CD14-positive monocyte (primary cell): ENCODE measurements at regions not wholly inside any gene's neighbourhood (a gene's known extent, or its start where the extent isn't known, plus 50 kb on each side); places are given as distances from the start of the nearest gene placed in this dataset.
A peak's percentile ranks its signal among the peaks of the same experiment; 100 is the strongest.

Source experiments
- DNase-seq, 3 donors: peaks; one replicate each; pipeline ENCODE4 v3.0.0-alpha.2; 2011 to 2022
- H2AFZ ChIP-seq: 2 replicates; pipeline ENCODE4 v1.6.0; 2012; ENCODE audit warnings: mild to moderate bottlenecking, low read depth, low read length, inconsistent platforms; ENCODE audit not compliant: insufficient read depth, poor library complexity, severe bottlenecking
- H3K27ac ChIP-seq, 2 donors: 1 replicate in 1 of 2; 2 replicates in 1 of 2; pipeline ENCODE4 v1.5.1; 2012 to 2013; ENCODE audit warnings: low read length in 2 of 2, control low read depth in 1 of 2, inconsistent platforms in 1 of 2, low read depth in 1 of 2, mild to moderate bottlenecking in 1 of 2
- H3K27me3 ChIP-seq, 2 donors: one replicate each; pipeline versions ENCODE4 v1.6.0 to v1.6.1; 2011 to 2013; ENCODE audit warnings: low read length in 2 of 2; ENCODE audit not compliant: control insufficient read depth in 2 of 2, insufficient read depth in 2 of 2
- H3K36me3 ChIP-seq, 2 donors: replicated peaks in 1 of 2; 1 replicate in 1 of 2; 2 replicates in 1 of 2; pipeline versions ENCODE4 v1.5.1 to v1.6.1; 2012 to 2013; ENCODE audit warnings: low read length in 2 of 2, control low read depth in 1 of 2, inconsistent platforms in 1 of 2, mild to moderate bottlenecking in 1 of 2; ENCODE audit not compliant: insufficient read depth in 2 of 2, control insufficient read depth in 1 of 2
- H3K4me1 ChIP-seq, 2 donors: 1 replicate in 1 of 2; 2 replicates in 1 of 2; pipeline versions ENCODE4 v1.5.1 to v1.6.1; 2012 to 2013; ENCODE audit warnings: low read length in 2 of 2, control low read depth in 1 of 2, inconsistent platforms in 1 of 2, mild to moderate bottlenecking in 1 of 2, moderate library complexity in 1 of 2; ENCODE audit not compliant: insufficient read depth in 2 of 2, control insufficient read depth in 1 of 2
- H3K4me2 ChIP-seq: replicated peaks from 2 replicates; pipeline ENCODE3; 2012; ENCODE audit warnings: low read length, moderate library complexity, mild to moderate bottlenecking; ENCODE audit not compliant: poor library complexity, severe bottlenecking; ENCODE audit errors: extremely low read depth
- H3K4me3 ChIP-seq, 3 experiments: fragments of 200-600 bp in 1 of 3; sonication (generic) in 1 of 3; replicated peaks in 1 of 3; 1 replicate in 2 of 3; 2 replicates in 1 of 3; pipeline ENCODE4 v1.5.1; 2011 to 2013; ENCODE audit warnings: low read length in 3 of 3, mild to moderate bottlenecking in 3 of 3, control low read depth in 2 of 3, low read depth in 2 of 3, inconsistent platforms in 1 of 3, moderate library complexity in 1 of 3
- H3K79me2 ChIP-seq: 2 replicates; pipeline ENCODE4 v1.6.0; 2012; ENCODE audit warnings: mild to moderate bottlenecking, control low read depth, inconsistent platforms, low read length, moderate library complexity; ENCODE audit not compliant: insufficient read depth
- H3K9ac ChIP-seq: 2 replicates; pipeline ENCODE4 v1.6.0; 2017; ENCODE audit warnings: low read length, mild to moderate bottlenecking; ENCODE audit not compliant: insufficient read depth, poor library complexity, severe bottlenecking
- H3K9me3 ChIP-seq, 2 donors: replicated peaks in 1 of 2; 1 replicate in 1 of 2; 2 replicates in 1 of 2; pipeline versions ENCODE4 v1.5.1 to v1.6.1; 2012 to 2013; ENCODE audit warnings: low read length in 2 of 2, control low read depth in 1 of 2; ENCODE audit not compliant: control insufficient read depth in 1 of 2, insufficient read depth in 1 of 2
- H4K20me1 ChIP-seq: 2 replicates; pipeline ENCODE4 v1.6.0; 2012; ENCODE audit warnings: mild to moderate bottlenecking, low read length, control low read depth, moderate library complexity; ENCODE audit not compliant: insufficient read depth
- H3K27ac Mint-ChIP-seq, 7 donors: one replicate each; pipeline ENCODE4 v1.8.0; 2020; ENCODE audit warnings: mild to moderate bottlenecking in 7 of 7, mixed read lengths in 7 of 7, moderate library complexity in 6 of 7, inconsistent platforms in 2 of 7
- H3K27me3 Mint-ChIP-seq, 3 donors: one replicate each; pipeline ENCODE4 v1.8.0; 2021 to 2022; ENCODE audit warnings: low read depth in 3 of 3, mild to moderate bottlenecking in 3 of 3, mixed read lengths in 3 of 3, moderate library complexity in 3 of 3, inconsistent platforms in 1 of 3
- H3K36me3 Mint-ChIP-seq, 2 donors: one replicate each; pipeline ENCODE4 v1.8.0; 2020; ENCODE audit warnings: mixed read lengths in 2 of 2, inconsistent platforms in 1 of 2, mild to moderate bottlenecking in 1 of 2
- H3K4me1 Mint-ChIP-seq: one replicate; pipeline ENCODE4 v1.8.0; 2020; ENCODE audit warnings: mild to moderate bottlenecking, mixed read lengths
- H3K4me3 Mint-ChIP-seq, 2 donors: one replicate each; pipeline ENCODE4 v1.8.0; 2020; ENCODE audit warnings: mild to moderate bottlenecking in 2 of 2, mixed read lengths in 2 of 2, moderate library complexity in 1 of 2
- H3K9me3 Mint-ChIP-seq, 7 donors: one replicate each; pipeline ENCODE4 v1.8.0; 2020 to 2022; ENCODE audit warnings: mixed read lengths in 7 of 7, mild to moderate bottlenecking in 6 of 7, moderate library complexity in 6 of 7, inconsistent platforms in 2 of 7
- CTCF ChIP-seq: fragments of 200-600 bp; IDR thresholded peaks from one replicate; pipeline ENCODE4 v1.8.0; 2022; ENCODE audit warnings: antibody characterized with exemption, mild to moderate bottlenecking
- WGBS: methylation state at CpG from one replicate; pipeline ENCODE4 v1.1.5; 2013; ENCODE audit warnings: missing lambda C conversion rate; ENCODE audit not compliant: insufficient coverage; 5-methylcytosine and 5-hydroxymethylcytosine counted together
- intact Hi-C, 2 donors: fragments of 100-400 bp; cut with micrococcal nuclease; formaldehyde crosslinking; loops; one replicate each; pipeline versions ENCODE4 v1.15.0 to v1.15.1; 2023

- Histone ChIP-seq H3K36me3 (no peaks in the 10 kb centered on the region), H3K9ac (no peak overlapping the region), H3K4me2 (no peak overlapping the region), H3K4me1 (peaks cover 40 to 54% of the 10 kb centered on the region in 2 donors), H4K20me1 (no peaks in the 10 kb centered on the region), H3K79me2 (no peaks in the 10 kb centered on the region), H3K27ac (peak overlapping the region; percentile 26 to 66), H3K9me3 (no peaks in the 10 kb centered on the region), H3K4me3 (no peak overlapping the region), H3K27me3 (no peaks in the 10 kb centered on the region), H2AFZ (no peak overlapping the region)
- H3K27me3 Mint-ChIP-seq: peaks cover 0 to 1% (median 0%) of the 10 kb centered on the region in 3 donors
- H3K4me3 Mint-ChIP-seq: no peak overlapping the region
- peaks cover 3% of the 10 kb centered on the region in 2 donors for H3K36me3 Mint-ChIP-seq
- peak; percentile 87 to 97 (median 90) for DNase-seq
- peak overlapping the region; percentile 42 to 93 (median 83) for H3K27ac Mint-ChIP-seq
- intact Hi-C loops: loop anchor here in 1 of 2 donors (2.0 kb wide), 1 partner anchor 49 kb away; no protein-coding TSS in a partner anchor
- H3K4me1 Mint-ChIP-seq: peaks cover 58% of the 10 kb centered on the region
- peaks cover 0 to 2% (median 0%) of the 10 kb centered on the region in 7 donors for H3K9me3 Mint-ChIP-seq
- 100% methylated on average over 1 of the region's 2 CpGs for WGBS
- no peak for TF ChIP-seq CTCF
Observed at GRCh38 chr6:37099442-37099841, 70.5 kb upstream of the PIM1 start.

GRCh38 chr6:37100745-37101144, 69.2 kb upstream of the PIM1 start:
- Mint-ChIP-seq H3K4me1 (peaks cover 60% of the 10 kb centered on the region), H3K36me3 (peaks cover 3% of the 10 kb centered on the region in 2 donors), H3K4me3 (no peak overlapping the region), H3K27ac (peak overlapping the region; percentile 53 to 97 (median 81)), H3K27me3 (peaks cover 0 to 1% (median 0%) of the 10 kb centered on the region in 3 donors), H3K9me3 (peaks cover 0 to 2% (median 0%) of the 10 kb centered on the region in 7 donors)
- Histone ChIP-seq H3K4me1 (peaks cover 40 to 58% of the 10 kb centered on the region in 2 donors), H3K27me3 (no peaks in the 10 kb centered on the region), H3K9me3 (no peaks in the 10 kb centered on the region), H3K4me3 (no peak overlapping the region), H3K9ac (no peak overlapping the region), H3K27ac (no peak overlapping the region), H3K4me2 (no peak overlapping the region), H2AFZ (no peak overlapping the region), H3K79me2 (no peaks in the 10 kb centered on the region), H4K20me1 (no peaks in the 10 kb centered on the region), H3K36me3 (no peaks in the 10 kb centered on the region)
- DNase-seq: peak in 1 of 3 donors; percentile 60
- WGBS: no CpG with 5 or more reads among the region's 6 CpGs
- intact Hi-C loops: loop anchor here in 1 of 2 donors (10.0 kb wide), 1 partner anchor 64 kb away; no protein-coding TSS in a partner anchor
- TF ChIP-seq CTCF: no peak
